CD14-positive monocyte (primary cell): ENCODE measurements at regions not wholly inside any gene's neighbourhood (a gene's known extent, or its start where the extent isn't known, plus 50 kb on each side); places are given as distances from the start of the nearest gene placed in this dataset.
A peak's percentile ranks its signal among the peaks of the same experiment; 100 is the strongest.

Experiments
- DNase-seq, 3 donors: peaks; one replicate each; pipeline ENCODE4 v3.0.0-alpha.2; 2011 to 2022
- H2AFZ ChIP-seq: 2 replicates; pipeline ENCODE4 v1.6.0; 2012; ENCODE audit warnings: mild to moderate bottlenecking, low read depth, low read length, inconsistent platforms; ENCODE audit not compliant: insufficient read depth, poor library complexity, severe bottlenecking
- H3K27ac ChIP-seq, 2 donors: 1 replicate in 1 of 2; 2 replicates in 1 of 2; pipeline ENCODE4 v1.5.1; 2012 to 2013; ENCODE audit warnings: low read length in 2 of 2, control low read depth in 1 of 2, inconsistent platforms in 1 of 2, low read depth in 1 of 2, mild to moderate bottlenecking in 1 of 2
- H3K27me3 ChIP-seq, 2 donors: one replicate each; pipeline versions ENCODE4 v1.6.0 to v1.6.1; 2011 to 2013; ENCODE audit warnings: low read length in 2 of 2; ENCODE audit not compliant: control insufficient read depth in 2 of 2, insufficient read depth in 2 of 2
- H3K36me3 ChIP-seq, 2 donors: replicated peaks in 1 of 2; 1 replicate in 1 of 2; 2 replicates in 1 of 2; pipeline versions ENCODE4 v1.5.1 to v1.6.1; 2012 to 2013; ENCODE audit warnings: low read length in 2 of 2, control low read depth in 1 of 2, inconsistent platforms in 1 of 2, mild to moderate bottlenecking in 1 of 2; ENCODE audit not compliant: insufficient read depth in 2 of 2, control insufficient read depth in 1 of 2
- H3K4me1 ChIP-seq, 2 donors: 1 replicate in 1 of 2; 2 replicates in 1 of 2; pipeline versions ENCODE4 v1.5.1 to v1.6.1; 2012 to 2013; ENCODE audit warnings: low read length in 2 of 2, control low read depth in 1 of 2, inconsistent platforms in 1 of 2, mild to moderate bottlenecking in 1 of 2, moderate library complexity in 1 of 2; ENCODE audit not compliant: insufficient read depth in 2 of 2, control insufficient read depth in 1 of 2
- H3K4me2 ChIP-seq: replicated peaks from 2 replicates; pipeline ENCODE3; 2012; ENCODE audit warnings: low read length, moderate library complexity, mild to moderate bottlenecking; ENCODE audit not compliant: poor library complexity, severe bottlenecking; ENCODE audit errors: extremely low read depth
- H3K4me3 ChIP-seq, 3 experiments: fragments of 200-600 bp in 1 of 3; sonication (generic) in 1 of 3; replicated peaks in 1 of 3; 1 replicate in 2 of 3; 2 replicates in 1 of 3; pipeline ENCODE4 v1.5.1; 2011 to 2013; ENCODE audit warnings: low read length in 3 of 3, mild to moderate bottlenecking in 3 of 3, control low read depth in 2 of 3, low read depth in 2 of 3, inconsistent platforms in 1 of 3, moderate library complexity in 1 of 3
- H3K79me2 ChIP-seq: 2 replicates; pipeline ENCODE4 v1.6.0; 2012; ENCODE audit warnings: mild to moderate bottlenecking, control low read depth, inconsistent platforms, low read length, moderate library complexity; ENCODE audit not compliant: insufficient read depth
- H3K9ac ChIP-seq: 2 replicates; pipeline ENCODE4 v1.6.0; 2017; ENCODE audit warnings: low read length, mild to moderate bottlenecking; ENCODE audit not compliant: insufficient read depth, poor library complexity, severe bottlenecking
- H3K9me3 ChIP-seq, 2 donors: replicated peaks in 1 of 2; 1 replicate in 1 of 2; 2 replicates in 1 of 2; pipeline versions ENCODE4 v1.5.1 to v1.6.1; 2012 to 2013; ENCODE audit warnings: low read length in 2 of 2, control low read depth in 1 of 2; ENCODE audit not compliant: control insufficient read depth in 1 of 2, insufficient read depth in 1 of 2
- H4K20me1 ChIP-seq: 2 replicates; pipeline ENCODE4 v1.6.0; 2012; ENCODE audit warnings: mild to moderate bottlenecking, low read length, control low read depth, moderate library complexity; ENCODE audit not compliant: insufficient read depth
- H3K27ac Mint-ChIP-seq, 7 donors: one replicate each; pipeline ENCODE4 v1.8.0; 2020; ENCODE audit warnings: mild to moderate bottlenecking in 7 of 7, mixed read lengths in 7 of 7, moderate library complexity in 6 of 7, inconsistent platforms in 2 of 7
- H3K27me3 Mint-ChIP-seq, 3 donors: one replicate each; pipeline ENCODE4 v1.8.0; 2021 to 2022; ENCODE audit warnings: low read depth in 3 of 3, mild to moderate bottlenecking in 3 of 3, mixed read lengths in 3 of 3, moderate library complexity in 3 of 3, inconsistent platforms in 1 of 3
- H3K36me3 Mint-ChIP-seq, 2 donors: one replicate each; pipeline ENCODE4 v1.8.0; 2020; ENCODE audit warnings: mixed read lengths in 2 of 2, inconsistent platforms in 1 of 2, mild to moderate bottlenecking in 1 of 2
- H3K4me1 Mint-ChIP-seq: one replicate; pipeline ENCODE4 v1.8.0; 2020; ENCODE audit warnings: mild to moderate bottlenecking, mixed read lengths
- H3K4me3 Mint-ChIP-seq, 2 donors: one replicate each; pipeline ENCODE4 v1.8.0; 2020; ENCODE audit warnings: mild to moderate bottlenecking in 2 of 2, mixed read lengths in 2 of 2, moderate library complexity in 1 of 2
- H3K9me3 Mint-ChIP-seq, 7 donors: one replicate each; pipeline ENCODE4 v1.8.0; 2020 to 2022; ENCODE audit warnings: mixed read lengths in 7 of 7, mild to moderate bottlenecking in 6 of 7, moderate library complexity in 6 of 7, inconsistent platforms in 2 of 7
- WGBS: methylation state at CpG from one replicate; pipeline ENCODE4 v1.1.5; 2013; ENCODE audit warnings: missing lambda C conversion rate; ENCODE audit not compliant: insufficient coverage; 5-methylcytosine and 5-hydroxymethylcytosine counted together
- intact Hi-C, 2 donors: fragments of 100-400 bp; cut with micrococcal nuclease; formaldehyde crosslinking; loops; one replicate each; pipeline versions ENCODE4 v1.15.0 to v1.15.1; 2023
- TF ChIP-seq, protein P1 (sequence below): fragments of 200-600 bp; IDR thresholded peaks from one replicate; pipeline ENCODE4 v1.8.0; 2022; ENCODE audit warnings: antibody characterized with exemption, mild to moderate bottlenecking

- no peak overlapping the region for H3K4me3 ChIP-seq
- intact Hi-C loops, result no loop called here
- no peaks in the 10 kb centered on the region for H4K20me1 ChIP-seq
- H3K79me2 ChIP-seq, result no peaks in the 10 kb centered on the region
- H3K36me3 ChIP-seq, result no peaks in the 10 kb centered on the region
- Mint-ChIP-seq H3K4me1 (peaks cover 64% of the 10 kb centered on the region), H3K36me3 (peaks cover 0 to 10% of the 10 kb centered on the region in 2 donors), H3K4me3 (no peak overlapping the region), H3K9me3 (peaks cover 3 to 10% (median 7%) of the 10 kb centered on the region in 7 donors), H3K27me3 (peaks cover 1 to 2% (median 1%) of the 10 kb centered on the region in 3 donors), H3K27ac (no peak overlapping the region)
- no CpG with 5 or more reads among the region's 3 CpGs for WGBS
- H3K9ac ChIP-seq, result no peak overlapping the region
- no peak overlapping the region for H3K27ac ChIP-seq
- H3K27me3 ChIP-seq, result no peaks in the 10 kb centered on the region
- H3K9me3 ChIP-seq, result peaks cover 6 to 11% of the 10 kb centered on the region in 2 donors
- no peak for DNase-seq
- H3K4me1 ChIP-seq, result peaks cover 50 to 64% of the 10 kb centered on the region in 2 donors
- TF ChIP-seq, protein P1, sequence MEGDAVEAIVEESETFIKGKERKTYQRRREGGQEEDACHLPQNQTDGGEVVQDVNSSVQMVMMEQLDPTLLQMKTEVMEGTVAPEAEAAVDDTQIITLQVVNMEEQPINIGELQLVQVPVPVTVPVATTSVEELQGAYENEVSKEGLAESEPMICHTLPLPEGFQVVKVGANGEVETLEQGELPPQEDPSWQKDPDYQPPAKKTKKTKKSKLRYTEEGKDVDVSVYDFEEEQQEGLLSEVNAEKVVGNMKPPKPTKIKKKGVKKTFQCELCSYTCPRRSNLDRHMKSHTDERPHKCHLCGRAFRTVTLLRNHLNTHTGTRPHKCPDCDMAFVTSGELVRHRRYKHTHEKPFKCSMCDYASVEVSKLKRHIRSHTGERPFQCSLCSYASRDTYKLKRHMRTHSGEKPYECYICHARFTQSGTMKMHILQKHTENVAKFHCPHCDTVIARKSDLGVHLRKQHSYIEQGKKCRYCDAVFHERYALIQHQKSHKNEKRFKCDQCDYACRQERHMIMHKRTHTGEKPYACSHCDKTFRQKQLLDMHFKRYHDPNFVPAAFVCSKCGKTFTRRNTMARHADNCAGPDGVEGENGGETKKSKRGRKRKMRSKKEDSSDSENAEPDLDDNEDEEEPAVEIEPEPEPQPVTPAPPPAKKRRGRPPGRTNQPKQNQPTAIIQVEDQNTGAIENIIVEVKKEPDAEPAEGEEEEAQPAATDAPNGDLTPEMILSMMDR, result no peak
- no peak overlapping the region for H2AFZ ChIP-seq
- H3K4me2 ChIP-seq, result no peak overlapping the region
Measured at GRCh38 chr2:43116988-43117387, 109.4 kb downstream of the ZFP36L2 start.

DNA sequence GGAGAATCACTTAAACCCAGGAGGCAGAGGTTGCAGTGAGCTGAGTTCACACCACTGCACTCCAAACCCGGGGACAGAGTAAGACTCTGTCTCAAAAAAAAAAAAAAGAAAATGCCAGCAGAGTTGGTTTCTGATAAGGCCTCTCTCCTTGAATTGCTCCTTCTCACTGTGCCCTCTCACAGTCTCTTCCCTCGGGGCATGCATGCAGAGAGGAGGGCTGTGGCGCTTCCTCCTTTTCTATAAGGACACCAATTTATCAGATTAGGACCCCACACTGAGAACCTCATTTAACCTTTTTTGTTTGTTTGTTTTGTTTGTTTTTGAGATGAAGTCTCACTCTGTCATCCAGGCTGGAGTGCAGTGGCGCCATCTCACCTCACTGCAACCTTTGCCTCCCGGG lies 110.5 kb downstream of the ZFP36L2 start:
- no peak overlapping the region for H3K4me3 Mint-ChIP-seq
- H3K27ac ChIP-seq, result no peak overlapping the region
- 100% methylated on average over 1 of the region's 5 CpGs for WGBS
- peaks cover 0 to 10% of the 10 kb centered on the region in 2 donors for H3K36me3 Mint-ChIP-seq
- TF ChIP-seq, protein P1, result no peak
- H3K9me3 Mint-ChIP-seq, result peaks cover 3 to 10% (median 7%) of the 10 kb centered on the region in 7 donors
- H3K27me3 Mint-ChIP-seq, result peaks cover 1 to 2% (median 1%) of the 10 kb centered on the region in 3 donors
- H4K20me1 ChIP-seq, result no peaks in the 10 kb centered on the region
- no peaks in the 10 kb centered on the region for H3K27me3 ChIP-seq
- intact Hi-C loops, result no loop called here
- no peaks in the 10 kb centered on the region for H3K79me2 ChIP-seq
- no peak overlapping the region for H2AFZ ChIP-seq
- peaks cover 6 to 11% of the 10 kb centered on the region in 2 donors for H3K9me3 ChIP-seq
- H3K27ac Mint-ChIP-seq, result peak overlapping the region in 1 of 7 donors; percentile 28
- H3K4me1 ChIP-seq, result peaks cover 59 to 75% of the 10 kb centered on the region in 2 donors
- no peak overlapping the region for H3K9ac ChIP-seq
- peaks cover 67% of the 10 kb centered on the region for H3K4me1 Mint-ChIP-seq
- no peak for DNase-seq
- H3K4me2 ChIP-seq, result no peak overlapping the region
- no peaks in the 10 kb centered on the region for H3K36me3 ChIP-seq
- no peak overlapping the region for H3K4me3 ChIP-seq
